ENCODE measurements at regions not wholly inside any gene's neighbourhood (a gene's known extent, or its start where the extent isn't known, plus 50 kb on each side); places are given as distances from the start of the nearest gene placed in this dataset.

GRCh38 chr2:236632295-236633218 is 62.9 kb downstream of the ACKR3 start:
- no peaks in the 10 kb centered on the region for H3K4me1 Mint-ChIP-seq (ENCODE audit: low read depth)
- H3K27ac Mint-ChIP-seq, result no peak overlapping the region
- peaks cover 5% of the 10 kb centered on the region for H3K27me3 Mint-ChIP-seq (ENCODE audit: low read depth)
- no peak overlapping the region for H3K4me3 Mint-ChIP-seq
- no peaks in the 10 kb centered on the region for H3K9me3 Mint-ChIP-seq
- DNase-seq, result no peak
- no peaks in the 10 kb centered on the region for H3K36me3 Mint-ChIP-seq (ENCODE audit: insufficient read depth in 2 of 2)
- no peak for ATAC-seq (replicated peaks in 1 of 2)

GRCh38 chr2:236633219-236633570 is 63.6 kb downstream of the ACKR3 start:
- Mint-ChIP-seq H3K4me3 (no peak overlapping the region), H3K27me3 (ENCODE audit: low read depth) (peaks cover 11% of the 10 kb centered on the region), H3K27ac (no peak overlapping the region), H3K4me1 (ENCODE audit: low read depth) (no peaks in the 10 kb centered on the region), H3K36me3 (ENCODE audit: insufficient read depth in 2 of 2) (no peaks in the 10 kb centered on the region), H3K9me3 (no peaks in the 10 kb centered on the region)
- no peak for DNase-seq
- no peak for ATAC-seq (replicated peaks in 1 of 2)

GRCh38 chr2:236633775-236634560 is 64.3 kb downstream of the ACKR3 start:
- no peak for DNase-seq
- Mint-ChIP-seq H3K27me3 (ENCODE audit: low read depth) (peaks cover 11% of the 10 kb centered on the region), H3K36me3 (ENCODE audit: insufficient read depth in 2 of 2) (no peaks in the 10 kb centered on the region), H3K4me3 (no peak overlapping the region), H3K9me3 (no peaks in the 10 kb centered on the region), H3K27ac (no peak overlapping the region), H3K4me1 (ENCODE audit: low read depth) (no peaks in the 10 kb centered on the region)
- ATAC-seq (replicated peaks in 1 of 2), result no peak

GRCh38 chr2:236636261-236636660 is 66.6 kb downstream of the ACKR3 start:
- H3K4me1 Mint-ChIP-seq (ENCODE audit: low read depth), result no peaks in the 10 kb centered on the region
- no peak for DNase-seq

GRCh38 chr2:236636714-236637470 is 67.3 kb downstream of the ACKR3 start:
- no peaks in the 10 kb centered on the region for H3K9me3 Mint-ChIP-seq
- H3K27ac Mint-ChIP-seq, result no peak overlapping the region
- H3K4me3 Mint-ChIP-seq, result no peak overlapping the region
- H3K27me3 Mint-ChIP-seq (ENCODE audit: low read depth), result peaks cover 11% of the 10 kb centered on the region
- ATAC-seq (replicated peaks in 1 of 2) (no peak), DNase-seq (no peak)
- H3K4me1 Mint-ChIP-seq (ENCODE audit: low read depth), result no peaks in the 10 kb centered on the region
- no peaks in the 10 kb centered on the region for H3K36me3 Mint-ChIP-seq (ENCODE audit: insufficient read depth in 2 of 2)

More at GRCh38 chr2:236636261-236636660, 66.6 kb downstream of the ACKR3 start:
- Mint-ChIP-seq H3K27ac (no peak overlapping the region), H3K36me3 (ENCODE audit: insufficient read depth in 2 of 2) (no peaks in the 10 kb centered on the region), H3K4me3 (no peak overlapping the region), H3K27me3 (ENCODE audit: low read depth) (peaks cover 11% of the 10 kb centered on the region), H3K9me3 (no peaks in the 10 kb centered on the region)
- ATAC-seq (replicated peaks in 1 of 2), result no peak

- no peak overlapping the region for H3K27ac Mint-ChIP-seq
- H3K4me1 Mint-ChIP-seq (ENCODE audit: low read depth), result no peaks in the 10 kb centered on the region
- H3K9me3 Mint-ChIP-seq, result no peaks in the 10 kb centered on the region
- DNase-seq (no peak), ATAC-seq (replicated peaks in 1 of 2) (no peak)
- H3K4me3 Mint-ChIP-seq, result no peak overlapping the region
- no peaks in the 10 kb centered on the region for H3K36me3 Mint-ChIP-seq (ENCODE audit: insufficient read depth in 2 of 2)
- peaks cover 10% of the 10 kb centered on the region for H3K27me3 Mint-ChIP-seq (ENCODE audit: low read depth)
These were observed 68.3 kb downstream of the ACKR3 start for GRCh38 chr2:236637686-236638569.

- H3K27me3 Mint-ChIP-seq (ENCODE audit: low read depth), result peaks cover 9% of the 10 kb centered on the region
- no peaks in the 10 kb centered on the region for H3K4me1 Mint-ChIP-seq (ENCODE audit: low read depth)
- H3K27ac Mint-ChIP-seq, result no peak overlapping the region
- no peaks in the 10 kb centered on the region for H3K36me3 Mint-ChIP-seq (ENCODE audit: insufficient read depth in 2 of 2)
- DNase-seq, result no peak
- H3K9me3 Mint-ChIP-seq, result peaks cover 0 to 2% of the 10 kb centered on the region in 2 donors
- no peak overlapping the region for H3K4me3 Mint-ChIP-seq
- no peak for ATAC-seq (replicated peaks in 1 of 2)
These were observed 69.1 kb downstream of the ACKR3 start for GRCh38 chr2:236638707-236639106.

- no peak for ATAC-seq (replicated peaks in 1 of 2)
- Mint-ChIP-seq H3K4me3 (no peak overlapping the region), H3K27ac (no peak overlapping the region), H3K4me1 (ENCODE audit: low read depth) (no peaks in the 10 kb centered on the region), H3K9me3 (peaks cover 0 to 3% of the 10 kb centered on the region in 2 donors), H3K27me3 (ENCODE audit: low read depth) (peaks cover 19% of the 10 kb centered on the region), H3K36me3 (ENCODE audit: insufficient read depth in 2 of 2) (no peaks in the 10 kb centered on the region)
- DNase-seq, result no peak
These were observed 70.0 kb downstream of the ACKR3 start for GRCh38 chr2:236639461-236640235.

- H3K4me3 Mint-ChIP-seq, result no peak overlapping the region
- no peak for DNase-seq
- no peak for ATAC-seq (replicated peaks in 1 of 2)
- H3K9me3 Mint-ChIP-seq, result peaks cover 0 to 3% of the 10 kb centered on the region in 2 donors
- H3K27me3 Mint-ChIP-seq (ENCODE audit: low read depth), result peaks cover 32% of the 10 kb centered on the region
- H3K4me1 Mint-ChIP-seq (ENCODE audit: low read depth), result no peaks in the 10 kb centered on the region
- no peak overlapping the region for H3K27ac Mint-ChIP-seq
- no peaks in the 10 kb centered on the region for H3K36me3 Mint-ChIP-seq (ENCODE audit: insufficient read depth in 2 of 2)
These were observed 71.6 kb downstream of the ACKR3 start for GRCh38 chr2:236641051-236641726.

- ATAC-seq (replicated peaks in 1 of 2) (no peak), DNase-seq (no peak)
- Mint-ChIP-seq H3K4me1 (ENCODE audit: low read depth) (no peaks in the 10 kb centered on the region), H3K9me3 (peaks cover 0 to 3% of the 10 kb centered on the region in 2 donors), H3K27ac (no peak overlapping the region), H3K4me3 (no peak overlapping the region), H3K27me3 (ENCODE audit: low read depth) (peaks cover 37% of the 10 kb centered on the region), H3K36me3 (ENCODE audit: insufficient read depth in 2 of 2) (no peaks in the 10 kb centered on the region)
These were observed 72.5 kb downstream of the ACKR3 start for GRCh38 chr2:236642125-236642524.

- Mint-ChIP-seq H3K27ac (no peak overlapping the region), H3K4me3 (no peak overlapping the region), H3K4me1 (ENCODE audit: low read depth) (no peaks in the 10 kb centered on the region), H3K9me3 (peaks cover 0 to 3% of the 10 kb centered on the region in 2 donors), H3K27me3 (ENCODE audit: low read depth) (peaks cover 35% of the 10 kb centered on the region), H3K36me3 (ENCODE audit: insufficient read depth in 2 of 2) (no peaks in the 10 kb centered on the region)
- ATAC-seq (replicated peaks in 1 of 2) (no peak), DNase-seq (no peak)
These were observed 73.1 kb downstream of the ACKR3 start for GRCh38 chr2:236642584-236643291.

All from activated T-cell treated with anti-CD3 and anti-CD28 coated beads, Interleukin-2, amount 50 U/mL, for 72 hours (primary cell).